HG03378 (cell line): ENCODE measurements at regions not wholly inside any gene's neighbourhood (a gene's known extent, or its start where the extent isn't known, plus 50 kb on each side); places are given as distances from the start of the nearest gene placed in this dataset.
"Not testable (repeated sequence)": the region's sequence is repeated elsewhere in the genome, so short reads cannot be mapped to it uniquely, and the experiment has no call there.

Experiments
- ATAC-seq: cut with Tn5 transposase; IDR thresholded peaks from one replicate; pipeline ENCODE4 v1.9.1; 2021; ENCODE audit warnings: mild to moderate bottlenecking, moderate library complexity; ENCODE audit not compliant: unreplicated experiment

DNA sequence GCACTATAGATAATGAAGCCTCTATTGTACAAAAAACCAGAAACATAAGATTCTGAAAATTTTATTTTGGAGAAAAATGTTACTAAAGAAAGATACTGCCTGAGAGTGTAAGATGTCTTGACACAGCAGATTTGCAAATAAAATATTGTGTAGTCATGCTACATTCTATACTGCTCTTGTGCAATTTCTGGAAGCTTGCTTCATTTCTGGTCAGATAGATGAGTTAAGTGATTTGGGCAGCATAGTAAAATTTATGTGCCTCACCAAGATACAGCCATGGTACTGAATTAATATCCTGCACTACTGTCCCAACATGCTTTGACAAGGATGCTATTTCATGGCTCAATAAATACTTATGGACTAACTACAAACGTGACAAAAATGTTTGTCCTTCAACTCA is 55.1 kb upstream of the STARD13 start:
- no peak for ATAC-seq

DNA sequence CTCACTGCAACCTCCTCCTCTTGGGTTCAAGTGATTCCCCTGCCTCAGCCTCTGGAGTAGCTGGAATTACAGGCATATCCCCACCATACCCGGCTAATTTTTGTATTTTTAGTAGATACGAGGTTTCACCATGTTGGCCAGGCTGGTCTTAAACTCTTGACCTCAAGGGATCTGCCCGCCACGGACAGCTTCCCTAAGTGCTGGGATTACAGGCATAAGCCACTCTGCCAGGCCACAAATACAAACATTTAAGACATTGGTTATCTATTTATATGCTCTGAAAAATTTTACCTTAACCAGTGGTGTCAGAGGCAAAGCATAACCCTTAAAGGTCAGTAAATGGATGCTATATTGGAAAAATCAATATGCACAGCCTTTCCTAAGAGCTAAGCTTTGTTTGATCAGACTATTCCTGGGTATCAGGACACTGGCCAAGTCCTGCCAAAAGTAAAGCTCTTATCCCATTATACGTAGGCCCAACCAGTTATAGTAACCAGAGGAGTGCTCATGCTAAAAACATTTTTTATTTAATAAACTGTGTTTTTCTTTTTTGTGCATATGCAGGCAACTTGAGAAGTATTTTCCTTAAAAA is 56.4 kb upstream of the STARD13 start:
- no peak for ATAC-seq

- ATAC-seq = no peak
Measured at GRCh38 chr13:33345842-33346241, 60.3 kb upstream of the STARD13 start.

- no peak for ATAC-seq
Measured at GRCh38 chr13:33347861-33348260, 62.3 kb upstream of the STARD13 start.

DNA sequence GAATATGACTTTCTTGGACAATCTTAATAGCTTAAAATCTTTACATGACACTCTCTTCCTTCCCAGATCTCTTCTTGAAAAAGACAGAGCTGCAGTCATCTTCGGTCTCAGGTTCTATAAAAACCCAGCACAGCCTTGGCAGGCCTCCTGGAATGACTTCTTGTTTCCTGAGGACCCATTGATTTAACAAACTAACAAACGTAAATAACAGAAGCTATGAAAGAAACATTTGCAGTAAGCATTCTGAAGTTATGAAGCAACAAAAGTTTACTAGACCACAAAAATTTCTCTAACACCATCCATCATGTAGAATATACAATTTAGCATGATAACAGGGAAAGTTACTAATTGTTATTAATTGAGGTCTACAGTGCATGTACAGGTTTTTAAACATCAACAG is 62.8 kb upstream of the STARD13 start:
- no peak for ATAC-seq

DNA sequence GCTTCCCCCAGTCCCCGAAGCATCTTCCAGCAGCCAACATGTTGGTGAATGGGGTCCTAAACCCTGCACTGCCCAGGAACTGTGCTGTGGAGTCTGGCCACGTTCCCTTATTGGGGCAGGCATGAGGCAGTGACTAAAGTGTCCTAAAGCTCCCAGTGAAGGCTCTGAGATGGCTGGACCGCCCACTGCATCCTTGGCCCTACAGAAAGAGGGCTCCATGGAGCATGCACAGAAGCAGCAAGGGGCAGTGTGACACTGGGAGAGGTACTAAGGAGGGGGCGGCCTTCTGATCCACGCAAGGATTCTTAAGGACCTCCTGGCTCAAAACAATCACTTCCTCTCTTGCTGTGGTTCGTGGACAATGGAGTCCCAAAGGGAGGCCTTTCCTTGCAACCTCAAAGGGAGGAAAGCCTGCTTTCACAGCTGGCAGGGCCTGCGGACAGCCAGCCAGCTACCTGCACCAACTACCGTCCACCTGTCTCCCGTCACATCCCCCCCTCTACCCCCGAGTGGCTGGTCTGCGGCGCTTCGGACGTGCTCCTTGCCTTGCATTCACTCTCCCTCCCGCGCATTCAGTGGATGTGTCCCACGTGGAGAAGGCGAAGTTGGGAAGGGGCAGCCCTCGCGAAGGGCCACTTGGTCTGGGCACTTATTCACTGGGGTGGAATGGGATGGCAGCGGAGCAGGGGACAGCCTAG is 63.9 kb upstream of the STARD13 start:
- ATAC-seq = no peak

GRCh38 chr13:33349986-33350826 is 64.7 kb upstream of the STARD13 start:
- ATAC-seq = no peak

DNA sequence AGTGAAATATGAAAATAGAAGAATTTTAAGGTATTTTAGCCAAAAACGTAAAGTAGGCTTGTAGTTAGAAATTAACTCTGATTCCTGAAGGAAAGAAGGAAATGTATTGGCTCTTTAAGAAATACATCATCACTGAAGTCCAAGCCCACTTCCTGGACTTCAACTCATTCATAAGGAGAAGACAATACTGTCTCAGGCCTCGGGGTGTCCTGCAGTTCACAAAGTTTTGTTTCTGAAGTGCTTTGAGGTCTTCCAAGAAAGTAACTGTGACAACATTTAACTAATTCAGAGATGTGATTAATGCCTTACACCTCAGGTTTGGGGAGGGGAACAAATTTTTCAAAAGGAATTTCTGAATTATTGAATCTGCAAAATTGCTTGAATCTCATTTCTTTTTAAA is 65.8 kb upstream of the STARD13 start:
- no peak for ATAC-seq

DNA sequence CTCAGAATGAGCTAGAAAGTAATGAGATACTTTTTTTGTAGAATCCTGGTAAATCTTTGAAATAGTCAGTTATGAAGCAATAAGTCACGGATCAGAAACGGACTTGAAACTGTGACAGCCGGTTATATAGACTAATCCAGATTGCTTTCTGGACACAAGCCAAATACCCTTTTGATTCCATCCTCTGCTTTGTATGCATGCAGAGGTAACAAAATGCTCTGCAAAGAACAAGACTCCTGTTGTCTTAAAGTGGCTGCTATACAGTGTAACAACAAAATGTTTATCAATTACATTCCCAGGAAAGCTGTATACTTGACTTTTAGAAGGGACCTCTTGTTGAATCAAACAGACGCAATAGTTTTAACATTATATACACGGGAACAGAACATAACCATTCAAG is 66.5 kb upstream of the STARD13 start:
- no peak for ATAC-seq

DNA sequence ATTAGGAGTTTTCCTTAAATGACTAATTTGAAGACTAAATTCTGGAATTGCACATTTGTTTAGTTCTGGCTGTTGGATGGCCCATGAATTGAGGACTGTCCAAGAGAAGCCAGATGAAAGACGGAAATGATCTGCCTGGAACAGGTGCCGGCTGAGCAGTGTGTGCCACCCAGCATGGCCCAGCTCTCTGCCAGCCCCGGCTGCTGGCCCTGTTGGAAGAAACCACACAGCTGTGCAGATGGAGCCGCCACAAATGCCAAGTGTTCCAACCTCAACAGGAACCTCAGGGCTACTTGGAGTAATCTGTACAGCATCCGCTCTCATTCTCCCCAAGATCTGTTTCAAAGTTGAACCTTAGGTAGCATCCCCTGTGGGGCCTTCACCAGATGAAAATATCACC is 67.0 kb upstream of the STARD13 start:
- no peak for ATAC-seq

DNA sequence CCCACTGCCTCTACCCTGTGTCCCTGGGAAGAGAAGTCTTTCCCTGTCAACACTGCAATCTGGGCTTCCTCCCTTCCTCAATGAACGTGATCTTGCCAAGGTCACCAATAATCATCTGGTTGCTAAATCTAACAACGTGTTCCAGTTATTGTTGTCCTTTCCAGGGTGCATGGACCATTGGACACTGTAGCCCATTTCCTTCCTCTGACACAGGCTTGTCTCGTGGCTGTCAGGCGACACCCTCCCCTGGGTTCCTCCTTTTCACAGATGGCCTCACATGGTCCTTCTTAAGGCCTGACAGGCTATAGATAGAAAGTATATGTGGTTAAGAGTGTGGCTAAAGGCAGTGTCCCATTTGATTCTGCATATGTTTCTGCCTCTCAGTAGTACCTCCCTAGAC is 67.7 kb upstream of the STARD13 start:
- peak; percentile 84 for ATAC-seq

DNA sequence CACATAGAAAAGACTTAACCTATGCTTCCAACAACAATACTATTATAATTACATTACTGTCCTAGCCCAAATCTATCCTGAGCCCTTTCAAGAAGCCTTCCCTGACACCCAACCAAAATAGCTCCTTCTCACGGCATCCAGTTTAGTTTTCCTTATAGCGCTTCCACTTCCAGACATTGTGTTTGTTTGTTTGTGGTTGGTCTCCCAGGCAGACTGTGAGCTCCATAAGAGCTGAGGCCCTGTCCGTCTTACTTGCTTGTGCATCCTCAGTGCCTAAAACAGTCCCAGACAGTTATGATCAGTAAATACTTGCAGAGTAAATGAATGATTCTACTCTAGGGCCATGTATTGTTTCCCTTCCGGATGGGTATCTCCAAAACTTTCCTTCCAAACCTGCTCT is 68.1 kb upstream of the STARD13 start:
- no peak for ATAC-seq

DNA sequence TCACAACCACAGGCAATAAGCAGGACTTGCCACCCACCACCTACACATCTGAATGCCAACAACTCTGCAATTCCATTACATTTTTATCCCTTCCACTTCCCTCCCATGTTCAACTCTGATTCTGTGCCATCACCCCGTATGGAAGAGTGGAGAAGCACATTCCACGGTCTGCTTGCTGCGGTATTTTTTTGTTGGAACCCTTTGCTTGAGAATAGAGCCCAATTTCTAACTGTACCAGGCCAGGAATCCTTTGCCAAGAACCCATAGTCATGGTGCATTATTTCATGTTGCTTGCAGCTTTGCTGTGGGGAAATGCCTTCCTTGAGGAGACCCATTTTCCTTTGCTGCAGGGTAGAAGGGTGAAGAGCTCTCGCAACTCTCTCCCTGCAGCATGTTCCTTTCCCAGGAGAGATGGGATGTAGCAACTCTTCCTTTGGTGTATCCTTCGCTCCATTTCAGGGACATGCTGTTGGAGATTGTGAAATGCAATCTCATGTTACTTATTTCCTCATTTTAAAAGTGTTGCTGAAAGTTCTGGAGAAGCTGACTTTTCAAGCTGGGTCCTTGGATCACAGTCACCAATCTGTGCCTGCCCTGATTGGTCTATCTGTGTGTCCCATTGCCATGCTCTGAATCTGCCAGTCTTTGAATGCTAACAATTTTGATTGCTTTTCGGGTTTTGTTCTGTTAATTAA is 69.8 kb upstream of the STARD13 start:
- ATAC-seq = no peak

- ATAC-seq = not testable (repeated sequence)
Measured at GRCh38 chr13:33358076-33358475, 72.5 kb upstream of the STARD13 start.

- no peak for ATAC-seq
Measured at GRCh38 chr13:33362986-33363727, 77.6 kb upstream of the STARD13 start.

DNA sequence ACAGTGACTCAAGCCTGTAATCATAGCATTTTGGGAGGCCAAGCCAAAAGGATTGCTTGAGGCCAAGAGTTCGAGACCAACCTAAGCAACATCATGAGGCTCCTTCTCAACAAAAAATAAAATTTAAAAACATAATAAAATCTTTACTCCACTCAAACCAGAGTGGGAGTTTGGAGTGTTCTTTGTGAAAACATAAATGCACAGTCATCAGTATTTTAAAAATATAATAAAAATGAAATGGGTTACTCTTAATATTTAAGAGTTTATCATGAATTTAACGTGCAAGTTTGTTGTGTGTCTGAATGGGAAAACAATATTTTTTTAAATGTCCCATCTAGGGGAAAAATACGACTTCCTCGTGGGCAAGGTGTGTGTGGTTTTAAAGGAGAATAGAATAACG is 78.6 kb upstream of the STARD13 start:
- no peak for ATAC-seq

- ATAC-seq = no peak
Measured at GRCh38 chr13:33366469-33367062, 81.0 kb upstream of the STARD13 start.

- ATAC-seq = no peak
Measured at GRCh38 chr13:33367171-33367895, 81.8 kb upstream of the STARD13 start.

GRCh38 chr13:33367926-33368325 is 82.4 kb upstream of the STARD13 start:
- peak; percentile 66 for ATAC-seq

DNA sequence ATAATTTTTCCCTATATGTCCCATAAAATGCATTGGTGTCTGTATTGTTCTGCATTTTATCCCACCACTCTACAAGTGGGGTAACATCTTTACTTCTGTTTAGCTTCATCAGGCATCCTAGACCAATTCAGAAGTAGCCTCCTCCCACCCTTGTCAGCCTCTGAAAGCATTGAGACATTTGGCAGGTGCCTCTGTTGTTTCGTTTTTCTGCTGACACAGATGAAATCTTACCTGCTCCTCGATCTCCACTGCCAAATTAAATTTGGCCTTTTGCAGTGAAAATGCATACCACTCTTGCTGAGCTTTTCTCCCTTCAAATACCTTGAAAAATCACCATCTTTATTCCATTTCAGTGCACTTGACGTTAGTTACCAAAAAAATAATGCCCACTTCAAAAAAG is 83.5 kb upstream of the STARD13 start:
- ATAC-seq = no peak
